AG09309 (cell line): ENCODE measurements at regions not wholly inside any gene's neighbourhood (a gene's known extent, or its start where the extent isn't known, plus 50 kb on each side); places are given as distances from the start of the nearest gene placed in this dataset.

Source experiments
- DNase-seq: peaks from one replicate; pipeline ENCODE4 v3.0.0-alpha.2; 2010; ENCODE audit warnings: low read depth
- H3K4me3 ChIP-seq: 2 replicates; pipeline ENCODE4 v1.5.1; 2011; ENCODE audit warnings: mild to moderate bottlenecking, low read depth, low read length, moderate library complexity; ENCODE audit not compliant: control insufficient read depth
- CTCF ChIP-seq: IDR thresholded peaks from 2 replicates; pipeline ENCODE4 v1.5.1; 2011; ENCODE audit warnings: mild to moderate bottlenecking, low read depth, low read length, inconsistent platforms; ENCODE audit not compliant: insufficient read depth, control insufficient read depth; ENCODE audit errors: missing control alignments

DNA sequence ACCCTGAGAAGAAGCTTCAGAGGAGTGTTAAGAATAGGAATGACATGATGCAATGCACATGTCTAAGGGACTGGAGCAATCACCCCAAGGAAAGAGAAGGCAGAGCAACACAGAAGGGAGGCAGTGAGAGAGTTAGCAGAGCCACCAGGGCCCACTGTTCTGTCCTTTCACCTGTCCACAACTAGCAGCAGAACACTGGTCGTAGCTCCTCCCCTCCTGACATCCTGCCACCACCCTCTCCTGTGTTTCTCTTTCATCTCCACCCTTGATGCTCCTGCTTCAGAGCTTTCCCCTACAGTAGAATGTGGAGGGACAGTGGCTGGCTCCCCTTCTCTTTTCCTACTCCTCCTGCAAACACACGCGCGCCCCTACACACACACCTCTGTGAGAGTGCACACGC, 483.4 kb upstream of the KIF2A start:
- H3K4me3 ChIP-seq, result no peak overlapping the region
- DNase-seq, result no peak
- no peak for TF ChIP-seq CTCF

DNA sequence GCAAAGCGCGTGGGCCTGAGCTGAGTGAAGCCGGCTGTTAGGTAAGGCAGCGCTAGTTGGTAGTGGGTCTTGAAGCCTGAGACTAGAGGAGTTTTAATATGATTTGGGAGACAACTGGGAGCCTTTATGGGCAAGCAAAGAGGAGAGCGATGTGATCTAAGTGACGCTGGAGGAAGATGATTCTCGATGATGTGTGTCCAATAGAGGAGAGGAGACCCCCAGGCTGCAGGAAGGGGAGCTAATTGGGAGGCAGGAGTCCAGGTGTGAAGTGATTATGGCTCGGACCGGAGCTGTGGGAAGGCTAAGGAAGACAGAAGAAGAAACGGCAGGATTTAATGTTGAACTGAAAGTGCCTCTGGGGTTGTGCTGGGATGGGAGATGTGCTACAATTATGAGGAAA, 482.9 kb upstream of the KIF2A start:
- TF ChIP-seq CTCF, result no peak
- no peak for DNase-seq
- no peak overlapping the region for H3K4me3 ChIP-seq

- DNase-seq, result no peak
- TF ChIP-seq CTCF, result no peak
- H3K4me3 ChIP-seq, result no peak overlapping the region
Measured at GRCh38 chr5:61823781-61824180, 482.2 kb upstream of the KIF2A start.

- H3K4me3 ChIP-seq, result no peak overlapping the region
Measured at GRCh38 chr5:61824396-61824795, 481.6 kb upstream of the KIF2A start.

GRCh38 chr5:61827445-61827975, 478.5 kb upstream of the KIF2A start:
- H3K4me3 ChIP-seq, result no peak overlapping the region
- DNase-seq, result no peak
- TF ChIP-seq CTCF, result no peak

More at GRCh38 chr5:61824396-61824795, 481.6 kb upstream of the KIF2A start:
- TF ChIP-seq CTCF, result no peak
- DNase-seq, result no peak

DNA sequence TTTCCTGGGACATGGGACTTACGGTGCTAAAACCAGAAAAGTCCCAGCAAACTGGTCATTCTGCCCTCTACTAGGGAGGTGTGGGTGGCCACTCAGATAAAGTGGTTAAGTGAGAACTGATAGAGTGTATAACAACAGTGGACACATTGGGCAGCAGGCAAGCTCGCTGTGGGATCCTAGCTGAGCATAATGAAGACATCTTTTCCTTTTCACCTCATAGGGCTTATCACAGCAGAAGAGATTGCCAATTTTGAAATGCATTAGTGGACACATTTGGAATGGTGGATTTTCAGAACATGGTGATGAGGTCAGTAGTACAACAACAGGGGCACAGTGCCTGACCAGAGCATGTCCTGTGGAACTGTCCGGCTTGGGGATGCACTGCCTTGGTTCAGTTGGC, 477.1 kb upstream of the KIF2A start:
- no peak for TF ChIP-seq CTCF
- DNase-seq, result no peak
- no peak overlapping the region for H3K4me3 ChIP-seq

DNA sequence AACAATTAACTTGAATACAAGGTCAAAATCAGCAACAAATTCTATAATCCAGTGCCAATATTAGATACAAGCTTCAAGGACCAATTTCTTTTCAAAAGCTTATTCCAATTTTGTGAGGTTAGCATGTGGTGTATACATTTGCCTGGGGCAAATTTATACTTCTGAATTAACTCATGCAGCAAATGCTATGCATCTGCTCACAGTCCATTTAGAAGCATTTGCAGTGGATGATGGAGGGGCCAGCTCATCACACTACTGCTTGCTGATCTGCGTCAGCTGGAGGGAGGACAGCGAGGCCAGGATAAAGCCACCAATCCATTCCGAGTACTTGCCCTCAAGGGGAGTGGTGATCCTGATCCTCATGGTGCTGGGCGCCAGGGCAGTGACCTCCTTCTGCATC, 474.3 kb upstream of the KIF2A start:
- DNase-seq, result no peak
- H3K4me3 ChIP-seq, result no peak overlapping the region
- TF ChIP-seq CTCF, result no peak
